ENCODE measurements at regions not wholly inside any gene's neighbourhood (a gene's known extent, or its start where the extent isn't known, plus 50 kb on each side); places are given as distances from the start of the nearest gene placed in this dataset.
"Not testable (repeated sequence)": the region's sequence is repeated elsewhere in the genome, so short reads cannot be mapped to it uniquely, and the experiment has no call there.

- H3K4me3 ChIP-seq; H3K9me3 ChIP-seq (ENCODE audit: low read depth); H3K27ac ChIP-seq; DNase-seq (ENCODE audit: low read depth in 1 of 2, low spot score in 1 of 2); H3K27me3 ChIP-seq; H3K36me3 ChIP-seq: not testable (repeated sequence)
- H3K4me1 ChIP-seq (ENCODE audit: low read depth) = peaks cover 22% of the 10 kb centered on the region
Measured at GRCh38 chr1:109857702-109858101, 52.9 kb upstream of the CSF1 start.

GRCh38 chr1:109855986-109856385 lies 54.7 kb upstream of the CSF1 start:
- not testable (repeated sequence) for DNase-seq (ENCODE audit: low read depth in 1 of 2, low spot score in 1 of 2); H3K27me3 ChIP-seq; H3K9me3 ChIP-seq (ENCODE audit: low read depth); H3K4me3 ChIP-seq; H3K36me3 ChIP-seq
- Histone ChIP-seq H3K27ac (peak overlapping the region; percentile 45), H3K4me1 (ENCODE audit: low read depth) (peaks cover 22% of the 10 kb centered on the region)

GRCh38 chr1:109853972-109854371 lies 56.7 kb upstream of the CSF1 start:
- not testable (repeated sequence) for H3K4me3 ChIP-seq; H3K27ac ChIP-seq; H3K9me3 ChIP-seq (ENCODE audit: low read depth); DNase-seq (ENCODE audit: low read depth in 1 of 2, low spot score in 1 of 2); H3K36me3 ChIP-seq; H3K27me3 ChIP-seq
- H3K4me1 ChIP-seq (ENCODE audit: low read depth) = peaks cover 22% of the 10 kb centered on the region

- not testable (repeated sequence) for H3K4me3 ChIP-seq; H3K36me3 ChIP-seq; H3K27ac ChIP-seq; H3K27me3 ChIP-seq; H3K9me3 ChIP-seq (ENCODE audit: low read depth)
- peak in 1 of 2 donors; percentile 76 for DNase-seq (ENCODE audit: low read depth in 1 of 2, low spot score in 1 of 2)
- peaks cover 22% of the 10 kb centered on the region for H3K4me1 ChIP-seq (ENCODE audit: low read depth)
Measured at GRCh38 chr1:109852221-109853015, 58.2 kb upstream of the CSF1 start.

GRCh38 chr1:109850827-109851226 lies 59.8 kb upstream of the CSF1 start:
- no peaks in the 10 kb centered on the region for H3K9me3 ChIP-seq (ENCODE audit: low read depth)
- no peaks in the 10 kb centered on the region for H3K27me3 ChIP-seq
- no peak overlapping the region for H3K27ac ChIP-seq
- no peaks in the 10 kb centered on the region for H3K36me3 ChIP-seq
- H3K4me3 ChIP-seq = no peak overlapping the region
- peak in 1 of 2 donors; percentile 54 for DNase-seq (ENCODE audit: low read depth in 1 of 2, low spot score in 1 of 2)
- peaks cover 18% of the 10 kb centered on the region for H3K4me1 ChIP-seq (ENCODE audit: low read depth)
- no peak for TF ChIP-seq CTCF (IDR thresholded peaks at IDR 0.05; ENCODE audit: low read depth, low read length)

- no peak for DNase-seq (ENCODE audit: low read depth in 1 of 2, low spot score in 1 of 2)
- H3K36me3 ChIP-seq = no peaks in the 10 kb centered on the region
- no peaks in the 10 kb centered on the region for H3K27me3 ChIP-seq
- H3K9me3 ChIP-seq (ENCODE audit: low read depth) = no peaks in the 10 kb centered on the region
- TF ChIP-seq CTCF (IDR thresholded peaks at IDR 0.05; ENCODE audit: low read depth, low read length) = no peak
- peaks cover 12% of the 10 kb centered on the region for H3K4me1 ChIP-seq (ENCODE audit: low read depth)
- H3K4me3 ChIP-seq = no peak overlapping the region
- no peak overlapping the region for H3K27ac ChIP-seq
Measured at GRCh38 chr1:109850194-109850593, 60.5 kb upstream of the CSF1 start.

GRCh38 chr1:109849655-109850054 lies 61.0 kb upstream of the CSF1 start:
- Histone ChIP-seq H3K36me3 (no peaks in the 10 kb centered on the region), H3K4me1 (ENCODE audit: low read depth) (peaks cover 8% of the 10 kb centered on the region), H3K9me3 (ENCODE audit: low read depth) (no peaks in the 10 kb centered on the region), H3K4me3 (no peak overlapping the region), H3K27ac (no peak overlapping the region), H3K27me3 (no peaks in the 10 kb centered on the region)
- TF ChIP-seq CTCF (IDR thresholded peaks at IDR 0.05; ENCODE audit: low read depth, low read length) = no peak
- peak in 1 of 2 donors; percentile 43 for DNase-seq (ENCODE audit: low read depth in 1 of 2, low spot score in 1 of 2)

Measured in cardiac muscle cell (in vitro differentiated cells and primary cell).